Fibroblast of lung (primary cell): ENCODE measurements at regions not wholly inside any gene's neighbourhood (a gene's known extent, or its start where the extent isn't known, plus 50 kb on each side); places are given as distances from the start of the nearest gene placed in this dataset.

Source experiments
- EZH2 ChIP-seq: IDR thresholded peaks from 2 replicates; pipeline ENCODE4 v1.5.1; 2012; ENCODE audit warnings: low read length, control low read depth, mild to moderate bottlenecking; ENCODE audit errors: missing control alignments
- TF ChIP-seq, protein P1 (sequence below), 2 donors: IDR thresholded peaks in 1 of 2; conservative IDR thresholded peaks in 1 of 2; 1 replicate in 1 of 2; 2 replicates in 1 of 2; pipeline ENCODE4 v1.5.1; 2011 to 2012; ENCODE audit warnings: low read length in 2 of 2, control low read depth in 1 of 2, inconsistent platforms in 1 of 2, low read depth in 1 of 2, mild to moderate bottlenecking in 1 of 2

DNA sequence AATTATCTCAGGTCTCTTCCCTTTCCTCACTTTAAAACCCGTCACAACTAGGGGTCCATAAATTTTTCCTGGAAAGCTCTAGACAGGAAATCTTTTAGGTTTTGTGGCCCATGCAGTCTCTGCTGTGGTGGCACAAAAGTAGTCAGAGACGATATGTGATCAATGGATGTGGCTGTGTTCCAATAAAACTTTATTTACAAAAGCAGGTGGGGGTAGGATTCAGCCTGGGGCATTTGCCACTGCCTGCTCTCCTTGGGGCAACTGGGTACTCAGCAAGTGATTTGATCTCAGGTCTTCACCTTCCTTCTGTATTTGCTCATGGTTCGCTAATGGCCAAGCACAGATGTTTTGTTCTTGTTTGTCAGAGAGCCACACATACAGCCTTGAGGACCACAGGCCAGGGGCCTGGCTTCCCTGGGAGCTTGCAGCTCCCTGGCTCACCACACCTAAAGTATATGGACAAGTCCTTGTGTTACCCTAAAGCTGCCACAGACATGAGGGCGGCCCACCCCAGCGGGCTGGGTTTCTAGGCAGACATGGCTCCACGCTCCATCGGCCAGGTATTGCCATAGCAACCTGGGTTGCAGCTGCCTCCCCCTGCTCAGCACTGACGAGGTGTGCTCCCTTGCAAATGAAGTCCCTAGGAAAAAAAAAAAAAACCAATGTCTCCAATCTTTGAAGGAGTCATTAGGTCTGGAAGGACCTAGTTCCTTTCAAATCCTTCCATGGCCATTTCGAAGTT, 89.7 kb upstream of the YWHAQ start:
- TF ChIP-seq, protein P1, sequence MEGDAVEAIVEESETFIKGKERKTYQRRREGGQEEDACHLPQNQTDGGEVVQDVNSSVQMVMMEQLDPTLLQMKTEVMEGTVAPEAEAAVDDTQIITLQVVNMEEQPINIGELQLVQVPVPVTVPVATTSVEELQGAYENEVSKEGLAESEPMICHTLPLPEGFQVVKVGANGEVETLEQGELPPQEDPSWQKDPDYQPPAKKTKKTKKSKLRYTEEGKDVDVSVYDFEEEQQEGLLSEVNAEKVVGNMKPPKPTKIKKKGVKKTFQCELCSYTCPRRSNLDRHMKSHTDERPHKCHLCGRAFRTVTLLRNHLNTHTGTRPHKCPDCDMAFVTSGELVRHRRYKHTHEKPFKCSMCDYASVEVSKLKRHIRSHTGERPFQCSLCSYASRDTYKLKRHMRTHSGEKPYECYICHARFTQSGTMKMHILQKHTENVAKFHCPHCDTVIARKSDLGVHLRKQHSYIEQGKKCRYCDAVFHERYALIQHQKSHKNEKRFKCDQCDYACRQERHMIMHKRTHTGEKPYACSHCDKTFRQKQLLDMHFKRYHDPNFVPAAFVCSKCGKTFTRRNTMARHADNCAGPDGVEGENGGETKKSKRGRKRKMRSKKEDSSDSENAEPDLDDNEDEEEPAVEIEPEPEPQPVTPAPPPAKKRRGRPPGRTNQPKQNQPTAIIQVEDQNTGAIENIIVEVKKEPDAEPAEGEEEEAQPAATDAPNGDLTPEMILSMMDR (conservative IDR thresholded peaks at IDR 0.05 in 1 of 2, IDR thresholded peaks at IDR 0.05 in 1 of 2; ENCODE audit: low read depth in 1 of 2, low read length in 2 of 2): no peak
- TF ChIP-seq EZH2: no peak
